Subcutaneous abdominal adipose tissue (tissue), 5 donors: ENCODE measurements at regions not wholly inside any gene's neighbourhood (a gene's known extent, or its start where the extent isn't known, plus 50 kb on each side); places are given as distances from the start of the nearest gene placed in this dataset.
"Not testable (repeated sequence)": the region's sequence is repeated elsewhere in the genome, so short reads cannot be mapped to it uniquely, and the experiment has no call there.

Source experiments
- H3K27ac ChIP-seq: one replicate; pipeline ENCODE4 v1.7.0; 2013; ENCODE audit warnings: low read depth, mild to moderate bottlenecking, inconsistent platforms, low read length, moderate library complexity
- H3K27me3 ChIP-seq, 5 donors: one replicate each; pipeline ENCODE4 v1.7.0; 2013; ENCODE audit warnings: low read length in 5 of 5, inconsistent platforms in 1 of 5; ENCODE audit not compliant: control insufficient read depth in 5 of 5, insufficient read depth in 4 of 5
- H3K36me3 ChIP-seq, 5 donors: one replicate each; pipeline ENCODE4 v1.7.0; 2013; ENCODE audit warnings: low read length in 5 of 5; ENCODE audit not compliant: control insufficient read depth in 5 of 5, insufficient read depth in 5 of 5
- H3K4me1 ChIP-seq, 5 donors: one replicate each; pipeline ENCODE4 v1.7.0; 2013; ENCODE audit warnings: low read length in 5 of 5, mild to moderate bottlenecking in 3 of 5, moderate library complexity in 1 of 5; ENCODE audit not compliant: control insufficient read depth in 5 of 5, insufficient read depth in 5 of 5
- H3K4me3 ChIP-seq, 5 donors: one replicate each; pipeline ENCODE4 v1.7.0; 2013; ENCODE audit warnings: low read length in 5 of 5, low read depth in 1 of 5
- H3K9ac ChIP-seq, 5 donors: one replicate each; pipeline ENCODE4 v1.7.0; 2013; ENCODE audit warnings: low read length in 5 of 5, mild to moderate bottlenecking in 4 of 5, moderate library complexity in 3 of 5
- H3K9me3 ChIP-seq, 5 donors: one replicate each; pipeline ENCODE4 v1.7.0; 2013; ENCODE audit warnings: low read length in 5 of 5; ENCODE audit not compliant: control insufficient read depth in 5 of 5
- donor health status: healthy.
- donor health status: healthy.
- donor health status: healthy.
- donor health status: healthy.
- donor health status: healthy.

DNA sequence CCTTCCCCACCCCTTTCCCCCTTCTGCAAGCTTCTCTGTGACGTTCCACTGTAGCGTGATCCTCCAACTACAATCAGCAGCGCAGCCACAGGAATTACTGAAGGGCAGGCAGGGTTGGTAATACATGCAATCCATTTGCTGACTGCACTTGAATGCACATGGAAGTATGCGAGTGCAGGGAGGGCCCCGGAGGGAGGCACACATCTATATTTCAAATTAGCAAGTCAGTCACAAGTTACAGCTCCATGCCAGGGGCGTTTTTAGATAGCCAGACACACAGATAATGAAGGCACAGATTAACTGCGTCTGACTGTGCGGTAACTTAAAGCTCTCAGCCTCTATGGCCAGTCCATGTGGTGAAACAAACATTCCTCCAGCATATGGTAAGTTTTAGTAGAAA is 209.2 kb upstream of the GATA6 start:
- Histone ChIP-seq H3K27me3 (peaks cover 0 to 7% (median 0%) of the 10 kb centered on the region in 5 donors), H3K27ac (no peak overlapping the region), H3K9ac (no peak overlapping the region), H3K4me1 (no peaks in the 10 kb centered on the region), H3K4me3 (no peak overlapping the region), H3K9me3 (no peaks in the 10 kb centered on the region), H3K36me3 (no peaks in the 10 kb centered on the region)

DNA sequence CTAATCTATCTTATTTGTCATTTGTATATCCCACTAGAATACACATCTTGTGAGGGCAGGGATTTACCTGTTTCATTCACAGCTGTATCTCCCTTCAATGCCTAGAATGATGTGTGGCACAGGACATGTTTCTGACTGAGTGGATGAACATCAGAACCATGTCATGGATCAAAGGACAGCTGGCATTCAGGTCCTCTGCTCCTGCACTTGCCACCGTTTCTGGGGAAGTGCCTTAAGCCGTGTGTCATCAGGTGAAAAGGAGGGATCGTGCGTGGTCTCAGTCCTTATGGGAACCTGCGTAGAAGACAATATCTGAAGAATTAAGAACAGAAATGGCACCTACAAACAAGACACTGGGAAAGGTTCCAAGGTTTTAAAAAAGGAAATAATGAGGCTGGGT is 206.1 kb upstream of the GATA6 start:
- Histone ChIP-seq H3K4me3 (no peak overlapping the region), H3K36me3 (no peaks in the 10 kb centered on the region), H3K9me3 (no peaks in the 10 kb centered on the region), H3K9ac (no peak overlapping the region), H3K4me1 (no peaks in the 10 kb centered on the region), H3K27me3 (peaks cover 0 to 7% (median 0%) of the 10 kb centered on the region in 5 donors), H3K27ac (no peak overlapping the region)

DNA sequence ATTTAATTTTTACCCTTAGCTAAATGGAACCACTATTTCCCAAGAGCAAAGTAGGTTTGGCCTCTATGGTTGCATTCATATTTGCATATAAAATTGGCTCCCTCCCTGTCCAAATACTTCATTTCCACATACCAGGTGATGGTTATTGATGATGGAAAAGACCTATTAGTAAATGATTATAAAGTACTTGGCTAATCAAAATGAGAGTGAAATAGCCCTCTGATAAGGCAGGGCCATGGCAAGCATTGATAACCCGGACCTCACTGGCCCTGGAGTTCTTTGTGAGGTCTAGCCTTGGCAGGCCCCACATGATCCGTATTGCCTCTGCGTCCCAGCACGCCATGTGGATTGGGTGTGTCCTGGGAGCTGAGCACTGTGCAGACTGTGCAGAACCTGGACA is 201.1 kb upstream of the GATA6 start:
- Histone ChIP-seq H3K27me3 (no peaks in the 10 kb centered on the region), H3K9ac (no peak overlapping the region), H3K4me3 (no peak overlapping the region), H3K4me1 (no peaks in the 10 kb centered on the region), H3K36me3 (no peaks in the 10 kb centered on the region), H3K27ac (no peak overlapping the region), H3K9me3 (no peaks in the 10 kb centered on the region)

DNA sequence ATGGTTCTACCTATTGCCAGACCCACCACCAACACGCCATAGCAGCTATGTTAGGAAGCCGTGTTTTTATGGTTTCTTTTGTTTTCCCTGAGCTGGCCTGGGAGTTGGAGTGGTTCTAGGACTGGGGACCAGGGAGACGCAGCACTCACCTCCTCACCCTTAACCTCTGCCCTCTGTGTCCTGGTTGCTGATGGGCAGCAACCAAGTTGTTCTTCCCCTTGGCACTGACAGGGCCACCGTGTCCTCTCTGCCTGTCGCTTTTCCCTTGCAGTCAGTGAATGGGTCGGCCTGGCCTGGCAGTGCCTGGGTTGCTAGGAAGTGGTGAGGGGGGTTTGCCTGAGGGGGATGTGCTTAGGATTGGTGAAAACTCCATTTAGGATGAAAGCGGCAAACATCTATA is 197.1 kb upstream of the GATA6 start:
- Histone ChIP-seq H3K4me3 (no peak overlapping the region), H3K9ac (no peak overlapping the region), H3K9me3 (no peaks in the 10 kb centered on the region), H3K36me3 (no peaks in the 10 kb centered on the region), H3K27ac (no peak overlapping the region), H3K4me1 (no peaks in the 10 kb centered on the region), H3K27me3 (no peaks in the 10 kb centered on the region)

DNA sequence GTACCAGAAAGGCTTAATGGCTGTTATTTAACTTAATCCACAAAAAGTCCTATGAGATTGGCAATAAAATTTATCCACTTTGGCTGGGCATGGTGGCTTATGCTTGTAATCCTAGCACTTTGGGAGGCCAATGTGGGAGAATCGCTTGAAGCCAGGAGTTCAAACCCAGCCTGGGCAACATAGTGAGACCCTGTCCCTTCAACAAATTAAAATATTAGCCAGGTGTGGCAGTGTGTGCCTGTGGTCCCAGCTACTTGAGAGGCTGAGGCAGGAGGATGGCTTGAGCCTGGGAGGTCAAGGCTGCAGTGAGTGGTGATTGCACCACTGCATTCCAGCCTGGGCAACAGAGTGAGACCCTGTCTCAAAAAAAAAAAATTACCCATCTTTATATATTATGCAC is 193.4 kb upstream of the GATA6 start:
- not testable (repeated sequence) for H3K27me3 ChIP-seq, H3K27ac ChIP-seq, H3K9ac ChIP-seq, H3K36me3 ChIP-seq, H3K4me3 ChIP-seq, H3K9me3 ChIP-seq, H3K4me1 ChIP-seq

DNA sequence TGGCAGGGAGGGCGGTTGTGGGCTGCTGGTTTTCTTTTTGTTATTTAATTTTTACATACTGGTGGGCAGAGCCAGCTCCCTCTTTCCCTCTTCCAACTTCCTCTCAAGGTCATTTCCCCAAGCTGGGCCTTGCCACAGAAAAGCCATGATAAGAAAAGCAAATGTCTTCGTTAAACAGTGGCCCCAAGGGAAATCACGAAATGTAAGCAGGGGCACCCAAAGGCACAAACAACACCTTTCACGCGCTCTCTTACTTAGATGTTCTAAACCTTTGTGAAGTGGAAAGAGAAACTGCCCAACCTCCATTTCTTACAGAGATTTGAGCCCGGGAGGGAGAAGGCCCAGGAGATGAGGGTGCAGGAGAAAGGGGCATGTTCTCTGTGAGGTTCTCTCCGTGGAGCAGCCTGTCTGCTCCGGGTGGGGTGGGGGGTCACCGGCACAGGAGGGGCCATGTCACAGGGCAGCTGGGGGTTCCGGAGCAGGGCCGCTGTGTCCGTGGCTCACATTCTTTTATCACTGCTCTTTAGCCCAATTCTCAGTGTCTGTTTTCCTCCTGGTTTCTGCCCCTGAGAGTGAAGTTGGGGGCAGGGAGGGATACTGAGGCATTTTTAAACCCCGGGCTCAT is 190.7 kb upstream of the GATA6 start:
- H3K9ac ChIP-seq, result no peak overlapping the region
- peaks cover 0 to 3% (median 0%) of the 10 kb centered on the region in 5 donors for H3K9me3 ChIP-seq
- no peak overlapping the region for H3K4me3 ChIP-seq
- no peaks in the 10 kb centered on the region for H3K4me1 ChIP-seq
- no peaks in the 10 kb centered on the region for H3K36me3 ChIP-seq
- H3K27me3 ChIP-seq, result peaks cover 0 to 3% (median 0%) of the 10 kb centered on the region in 5 donors
- H3K27ac ChIP-seq, result no peak overlapping the region

DNA sequence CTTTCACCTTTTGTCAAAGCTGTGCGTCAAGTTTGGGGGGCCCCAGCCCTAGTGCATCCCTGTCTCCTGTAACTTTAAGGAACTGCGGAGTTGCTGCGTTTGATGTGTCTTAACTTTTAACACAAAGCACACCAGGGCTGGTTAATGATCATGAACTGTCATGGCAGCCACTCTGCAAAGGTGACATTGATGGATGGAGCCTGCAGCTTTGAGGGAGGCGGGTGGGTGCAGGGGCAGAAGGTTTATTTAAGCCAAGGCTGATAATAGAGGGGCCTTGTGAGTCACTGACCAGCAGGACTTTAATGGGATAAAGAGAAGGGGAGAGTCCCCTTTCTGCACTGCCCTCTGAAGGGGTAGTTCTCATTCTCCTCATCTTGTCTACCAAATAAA is 190.2 kb upstream of the GATA6 start:
- peaks cover 0 to 3% (median 0%) of the 10 kb centered on the region in 5 donors for H3K27me3 ChIP-seq
- H3K36me3 ChIP-seq, result no peaks in the 10 kb centered on the region
- H3K9ac ChIP-seq, result no peak overlapping the region
- H3K9me3 ChIP-seq, result peaks cover 0 to 3% (median 0%) of the 10 kb centered on the region in 5 donors
- no peaks in the 10 kb centered on the region for H3K4me1 ChIP-seq
- H3K4me3 ChIP-seq, result no peak overlapping the region
- H3K27ac ChIP-seq, result no peak overlapping the region

DNA sequence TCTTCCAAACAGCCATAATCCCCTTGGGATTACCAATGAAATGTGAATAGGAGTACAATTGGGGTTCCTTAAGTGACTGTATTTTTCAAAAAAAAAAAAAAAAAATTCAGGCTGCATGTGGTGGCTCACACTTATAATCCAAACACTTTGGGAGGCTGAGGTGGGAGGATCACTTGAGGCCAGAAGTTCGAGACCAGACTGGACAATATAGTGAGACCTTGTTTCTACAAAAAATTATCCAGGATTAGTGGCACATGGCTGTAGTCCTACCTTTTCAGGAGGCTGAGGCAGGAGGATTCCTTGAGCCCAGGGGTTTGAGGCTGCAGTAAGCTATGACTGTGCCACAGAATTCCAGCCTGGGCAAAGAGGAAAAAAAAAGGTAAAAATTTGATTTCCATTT is 189.6 kb upstream of the GATA6 start:
- Histone ChIP-seq H3K36me3 (no peaks in the 10 kb centered on the region), H3K27ac (no peak overlapping the region), H3K4me3 (no peak overlapping the region), H3K9ac (no peak overlapping the region), H3K27me3 (peaks cover 0 to 3% (median 0%) of the 10 kb centered on the region in 5 donors), H3K9me3 (peaks cover 0 to 3% (median 0%) of the 10 kb centered on the region in 5 donors), H3K4me1 (no peaks in the 10 kb centered on the region)

DNA sequence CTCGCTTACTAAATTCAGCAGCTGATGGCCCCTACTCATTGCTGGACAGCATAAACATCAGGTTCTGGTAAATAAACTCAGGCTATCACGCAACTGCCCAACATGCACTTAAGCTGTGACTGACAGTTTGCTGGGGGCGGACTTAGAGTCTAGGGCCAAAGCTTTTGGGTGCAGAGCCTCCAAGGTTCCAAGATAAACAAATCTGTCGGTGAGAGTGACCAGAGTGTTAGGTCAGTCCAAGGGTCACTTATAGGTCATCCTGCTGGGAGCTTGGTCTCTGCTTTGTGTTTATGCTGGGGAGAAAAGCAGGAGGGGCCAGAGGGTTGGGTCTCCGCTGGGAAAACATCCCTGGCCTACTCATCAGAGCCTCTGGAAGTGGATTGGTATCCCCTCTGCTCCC is 188.6 kb upstream of the GATA6 start:
- H3K36me3 ChIP-seq, result no peaks in the 10 kb centered on the region
- H3K4me3 ChIP-seq, result no peak overlapping the region
- H3K9me3 ChIP-seq, result peaks cover 0 to 3% (median 0%) of the 10 kb centered on the region in 5 donors
- H3K4me1 ChIP-seq, result no peaks in the 10 kb centered on the region
- no peak overlapping the region for H3K27ac ChIP-seq
- no peak overlapping the region for H3K9ac ChIP-seq
- peaks cover 0 to 3% (median 0%) of the 10 kb centered on the region in 5 donors for H3K27me3 ChIP-seq

DNA sequence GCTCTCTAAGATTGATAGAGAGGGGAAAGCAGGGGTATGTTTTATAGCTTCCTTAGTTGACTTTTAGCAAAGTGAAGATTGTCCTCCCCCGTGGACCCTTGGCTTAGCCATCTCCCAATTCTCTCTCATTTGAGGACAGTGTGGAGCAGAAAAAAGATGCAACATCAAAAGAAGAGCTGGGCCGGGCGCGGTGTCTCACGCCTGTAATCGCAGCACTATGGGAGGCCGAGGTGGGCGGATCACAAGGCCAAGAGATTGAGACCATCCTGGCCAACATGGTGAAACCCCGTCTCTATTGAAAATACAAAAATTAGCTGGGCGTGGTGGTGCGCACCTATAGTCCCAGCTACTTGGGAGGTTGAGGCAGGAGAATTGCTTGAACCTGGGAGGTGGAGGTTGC is 187.9 kb upstream of the GATA6 start:
- not testable (repeated sequence) for H3K9ac ChIP-seq, H3K4me1 ChIP-seq, H3K27ac ChIP-seq, H3K36me3 ChIP-seq, H3K9me3 ChIP-seq, H3K4me3 ChIP-seq, H3K27me3 ChIP-seq

DNA sequence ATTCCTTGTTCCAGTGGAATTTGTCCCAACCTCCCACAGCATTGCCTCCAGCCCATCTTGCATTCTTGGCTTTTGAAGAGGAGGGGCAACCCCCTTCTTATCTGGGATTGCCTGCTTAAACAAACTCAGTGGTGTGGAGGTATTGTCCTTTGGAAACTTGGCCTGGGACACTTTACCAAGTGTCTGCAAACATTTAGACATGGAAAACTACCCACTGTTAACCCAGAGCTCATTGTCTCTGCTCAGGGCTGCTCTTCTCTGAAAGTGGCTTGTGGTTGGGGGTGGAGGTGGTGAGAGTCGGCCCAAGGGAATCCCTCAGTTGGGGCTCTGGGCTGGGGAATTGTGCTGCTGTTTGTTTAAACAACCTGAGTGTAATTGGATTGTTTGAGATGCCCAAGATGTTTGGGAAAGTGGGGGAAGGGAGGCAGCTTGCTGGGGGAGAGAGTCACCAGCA is 178.3 kb upstream of the GATA6 start:
- H3K27me3 ChIP-seq, result no peaks in the 10 kb centered on the region
- H3K9ac ChIP-seq, result no peak overlapping the region
- no peak overlapping the region for H3K27ac ChIP-seq
- H3K4me3 ChIP-seq, result no peak overlapping the region
- H3K9me3 ChIP-seq, result no peaks in the 10 kb centered on the region
- H3K36me3 ChIP-seq, result no peaks in the 10 kb centered on the region
- no peaks in the 10 kb centered on the region for H3K4me1 ChIP-seq
